Gastrocnemius medialis (tissue), 4 donors: ENCODE measurements at regions not wholly inside any gene's neighbourhood (a gene's known extent, or its start where the extent isn't known, plus 50 kb on each side); places are given as distances from the start of the nearest gene placed in this dataset.

Experiments
- ATAC-seq, 2 donors: fragments of 150-250 bp; one replicate each; pipeline ENCODE4 v1.9.1; 2016
- DNase-seq, 2 donors: peaks; one replicate each; pipeline ENCODE4 v3.0.0-alpha.2; 2019
- H3K27ac ChIP-seq, 4 donors: fragments of 200-600 bp; sonication (generic); 1 replicate in 1 of 4; 2 replicates in 3 of 4; pipeline ENCODE4 v1.5.1; 2016 to 2018; ENCODE audit warnings: mild to moderate bottlenecking in 2 of 4, moderate library complexity in 1 of 4
- H3K27me3 ChIP-seq, 3 donors: fragments of 200-600 bp; sonication (generic) in 2 of 3; 1 replicate in 1 of 3; 2 replicates in 2 of 3; pipeline versions ENCODE4 v1.5.1 to v1.6.0; 2016 to 2019; ENCODE audit warnings: mild to moderate bottlenecking in 1 of 3, moderate library complexity in 1 of 3
- H3K36me3 ChIP-seq, 2 donors: fragments of 200-600 bp; sonication (generic) in 1 of 2; one replicate each; pipeline ENCODE4 v1.5.1; 2017 to 2018
- H3K4me1 ChIP-seq, 2 donors: fragments of 200-600 bp; sonication (generic) in 1 of 2; one replicate each; pipeline ENCODE4 v1.5.1; 2016 to 2017; ENCODE audit warnings: mild to moderate bottlenecking in 2 of 2
- H3K4me3 ChIP-seq, 4 donors: fragments of 200-600 bp; sonication (generic) in 3 of 4; 1 replicate in 1 of 4; 2 replicates in 3 of 4; pipeline ENCODE4 v1.5.1; 2016 to 2019; ENCODE audit warnings: mild to moderate bottlenecking in 2 of 4
- H3K9me3 ChIP-seq, 3 donors: fragments of 200-600 bp; sonication (generic) in 2 of 3; 1 replicate in 1 of 3; 2 replicates in 2 of 3; pipeline ENCODE4 v1.5.1; 2016 to 2019
- CTCF ChIP-seq, 5 experiments: fragments of 450-650 bp in 3 of 5; fragments of 200-600 bp in 2 of 5; sonication (generic) in 2 of 5; IDR thresholded peaks in 4 of 5; conservative IDR thresholded peaks in 1 of 5; 1 replicate in 4 of 5; 2 replicates in 1 of 5; pipeline ENCODE4 v1.5.1; 2016 to 2019; ENCODE audit warnings: antibody characterized with exemption in 5 of 5, mild to moderate bottlenecking in 3 of 5, moderate library complexity in 3 of 5
- POLR2A ChIP-seq, 2 donors: fragments of 450-650 bp; IDR thresholded peaks; one replicate each; pipeline ENCODE4 v1.6.1; 2017; ENCODE audit warnings: antibody characterized with exemption in 2 of 2, mild to moderate bottlenecking in 2 of 2, moderate library complexity in 2 of 2
- in situ Hi-C, 4 donors: fragments of 200-750 bp; cut with MboI; loops; one replicate each; pipeline versions ENCODE4 v1.15.0 to v1.8.0; 2017; ENCODE audit warnings: low sequenced_read_pairs in 4 of 4
- intact Hi-C: fragments of 100-400 bp; cut with DNase I; formaldehyde crosslinking; loops from one replicate; pipeline ENCODE4 v1.15.1; 2023; ENCODE audit warnings: low total_unique reads

- Histone ChIP-seq H3K27me3 (no peaks in the 10 kb centered on the region), H3K27ac (no peak overlapping the region), H3K4me1 (no peaks in the 10 kb centered on the region), H3K4me3 (no peak overlapping the region), H3K36me3 (no peaks in the 10 kb centered on the region), H3K9me3 (no peaks in the 10 kb centered on the region)
- in situ Hi-C loops: no loop called here
- no peak for ATAC-seq
- TF ChIP-seq POLR2A (IDR thresholded peaks at IDR 0.05) (no peak), CTCF (IDR thresholded peaks at IDR 0.05 in 4 of 5, conservative IDR thresholded peaks at IDR 0.05 in 1 of 5) (no peak)
- no peak for DNase-seq
- intact Hi-C loops: no loop called here
Observed at GRCh38 chr12:102596031-102596430, 115.7 kb upstream of the IGF1 start.

- Histone ChIP-seq H3K4me3 (no peak overlapping the region), H3K9me3 (no peaks in the 10 kb centered on the region), H3K27me3 (no peaks in the 10 kb centered on the region), H3K4me1 (no peaks in the 10 kb centered on the region), H3K27ac (no peak overlapping the region), H3K36me3 (no peaks in the 10 kb centered on the region)
- TF ChIP-seq CTCF (IDR thresholded peaks at IDR 0.05 in 4 of 5, conservative IDR thresholded peaks at IDR 0.05 in 1 of 5): no peak
- no peak for TF ChIP-seq POLR2A (IDR thresholded peaks at IDR 0.05)
- ATAC-seq: no peak
- in situ Hi-C loops (no loop called here), intact Hi-C loops (no loop called here)
- DNase-seq: no peak
Observed at GRCh38 chr12:102595315-102595714, 115.0 kb upstream of the IGF1 start.

GRCh38 chr12:102593134-102593533 lies 112.8 kb upstream of the IGF1 start:
- DNase-seq (no peak), ATAC-seq (no peak)
- in situ Hi-C loops (no loop called here), intact Hi-C loops (no loop called here)
- Histone ChIP-seq H3K9me3 (no peaks in the 10 kb centered on the region), H3K27ac (no peak overlapping the region), H3K4me1 (no peaks in the 10 kb centered on the region), H3K4me3 (no peak overlapping the region), H3K27me3 (no peaks in the 10 kb centered on the region), H3K36me3 (no peaks in the 10 kb centered on the region)
- TF ChIP-seq CTCF (IDR thresholded peaks at IDR 0.05 in 4 of 5, conservative IDR thresholded peaks at IDR 0.05 in 1 of 5) (no peak), POLR2A (IDR thresholded peaks at IDR 0.05) (no peak)

GRCh38 chr12:102592134-102592533 lies 111.8 kb upstream of the IGF1 start:
- DNase-seq: no peak
- in situ Hi-C loops (no loop called here), intact Hi-C loops (no loop called here)
- no peaks in the 10 kb centered on the region for H3K36me3 ChIP-seq
- H3K27ac ChIP-seq: no peak overlapping the region
- H3K4me3 ChIP-seq: no peak overlapping the region
- TF ChIP-seq POLR2A (IDR thresholded peaks at IDR 0.05) (no peak), CTCF (IDR thresholded peaks at IDR 0.05 in 4 of 5, conservative IDR thresholded peaks at IDR 0.05 in 1 of 5) (no peak)
- no peaks in the 10 kb centered on the region for H3K27me3 ChIP-seq
- no peaks in the 10 kb centered on the region for H3K9me3 ChIP-seq
- no peaks in the 10 kb centered on the region for H3K4me1 ChIP-seq
- ATAC-seq: no peak

GRCh38 chr12:102573237-102573636 lies 92.9 kb upstream of the IGF1 start:
- in situ Hi-C loops: no loop called here
- intact Hi-C loops: no loop called here

More at GRCh38 chr12:102573237-102573636, 92.9 kb upstream of the IGF1 start:
- TF ChIP-seq POLR2A (IDR thresholded peaks at IDR 0.05): no peak
- TF ChIP-seq CTCF (IDR thresholded peaks at IDR 0.05 in 4 of 5, conservative IDR thresholded peaks at IDR 0.05 in 1 of 5): no peak
- H3K27me3 ChIP-seq: no peaks in the 10 kb centered on the region
- no peaks in the 10 kb centered on the region for H3K4me1 ChIP-seq
- no peaks in the 10 kb centered on the region for H3K36me3 ChIP-seq
- no peak for DNase-seq
- H3K9me3 ChIP-seq: no peaks in the 10 kb centered on the region
- H3K27ac ChIP-seq: no peak overlapping the region
- H3K4me3 ChIP-seq: no peak overlapping the region
- ATAC-seq: no peak
